ENCODE measurements at regions not wholly inside any gene's neighbourhood (a gene's known extent, or its start where the extent isn't known, plus 50 kb on each side); places are given as distances from the start of the nearest gene placed in this dataset.

DNA sequence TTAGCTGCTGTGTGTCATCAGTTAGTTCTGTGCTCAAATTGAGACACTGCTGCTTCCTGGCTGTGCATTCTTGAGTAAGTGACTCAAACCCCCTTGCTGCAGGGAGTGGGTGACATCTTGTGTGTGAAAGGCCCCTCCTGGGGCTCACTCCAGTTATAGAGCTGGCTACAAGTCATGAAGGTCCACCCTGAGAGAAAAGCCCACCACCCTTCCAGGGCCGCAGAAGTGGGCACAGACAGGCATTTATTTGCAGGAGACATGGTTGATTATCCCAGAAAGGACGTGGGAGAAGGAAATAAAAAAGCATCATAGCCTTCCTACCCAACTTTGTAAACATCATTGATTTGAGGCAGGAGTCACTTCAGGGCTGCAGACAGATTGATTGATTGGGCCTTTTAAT, 550.6 kb downstream of the MATN1 start:
- Histone ChIP-seq H3K9me3 (ENCODE audit: control insufficient read depth in 4 of 4, low read length in 3 of 4) (peaks cover 0 to 2% (median 0%) of the 10 kb centered on the region in 4 donors), H3K27ac (ENCODE audit: low read depth in 1 of 2, low read length in 2 of 2) (no peak overlapping the region), H3K27me3 (ENCODE audit: control insufficient read depth in 4 of 4, insufficient read depth in 4 of 4, low read length in 3 of 4) (peaks cover 0 to 2% (median 0%) of the 10 kb centered on the region in 4 donors), H3K4me1 (ENCODE audit: control insufficient read depth in 4 of 4, insufficient read depth in 4 of 4, low read length in 3 of 4) (no peaks in the 10 kb centered on the region), H3K4me3 (ENCODE audit: low read depth in 1 of 3, low read length in 3 of 3) (no peak overlapping the region), H3K9ac (ENCODE audit: low read depth in 1 of 2, low read length in 2 of 2) (no peak overlapping the region), H3K36me3 (ENCODE audit: control insufficient read depth in 4 of 4, insufficient read depth in 3 of 4, low read depth in 1 of 4, low read length in 3 of 4) (no peaks in the 10 kb centered on the region)
- TF ChIP-seq RXRA (IDR thresholded peaks at IDR 0.05): no peak
- no peak for TF ChIP-seq FOXA1 (IDR thresholded peaks at IDR 0.05)
- TF ChIP-seq TAF1 (conservative IDR thresholded peaks at IDR 0.05): no peak
- TF ChIP-seq, protein P1, sequence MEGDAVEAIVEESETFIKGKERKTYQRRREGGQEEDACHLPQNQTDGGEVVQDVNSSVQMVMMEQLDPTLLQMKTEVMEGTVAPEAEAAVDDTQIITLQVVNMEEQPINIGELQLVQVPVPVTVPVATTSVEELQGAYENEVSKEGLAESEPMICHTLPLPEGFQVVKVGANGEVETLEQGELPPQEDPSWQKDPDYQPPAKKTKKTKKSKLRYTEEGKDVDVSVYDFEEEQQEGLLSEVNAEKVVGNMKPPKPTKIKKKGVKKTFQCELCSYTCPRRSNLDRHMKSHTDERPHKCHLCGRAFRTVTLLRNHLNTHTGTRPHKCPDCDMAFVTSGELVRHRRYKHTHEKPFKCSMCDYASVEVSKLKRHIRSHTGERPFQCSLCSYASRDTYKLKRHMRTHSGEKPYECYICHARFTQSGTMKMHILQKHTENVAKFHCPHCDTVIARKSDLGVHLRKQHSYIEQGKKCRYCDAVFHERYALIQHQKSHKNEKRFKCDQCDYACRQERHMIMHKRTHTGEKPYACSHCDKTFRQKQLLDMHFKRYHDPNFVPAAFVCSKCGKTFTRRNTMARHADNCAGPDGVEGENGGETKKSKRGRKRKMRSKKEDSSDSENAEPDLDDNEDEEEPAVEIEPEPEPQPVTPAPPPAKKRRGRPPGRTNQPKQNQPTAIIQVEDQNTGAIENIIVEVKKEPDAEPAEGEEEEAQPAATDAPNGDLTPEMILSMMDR (IDR thresholded peaks at IDR 0.05; ENCODE audit: low read depth, low read length, missing input control): no peak
- TF ChIP-seq, protein P2, sequence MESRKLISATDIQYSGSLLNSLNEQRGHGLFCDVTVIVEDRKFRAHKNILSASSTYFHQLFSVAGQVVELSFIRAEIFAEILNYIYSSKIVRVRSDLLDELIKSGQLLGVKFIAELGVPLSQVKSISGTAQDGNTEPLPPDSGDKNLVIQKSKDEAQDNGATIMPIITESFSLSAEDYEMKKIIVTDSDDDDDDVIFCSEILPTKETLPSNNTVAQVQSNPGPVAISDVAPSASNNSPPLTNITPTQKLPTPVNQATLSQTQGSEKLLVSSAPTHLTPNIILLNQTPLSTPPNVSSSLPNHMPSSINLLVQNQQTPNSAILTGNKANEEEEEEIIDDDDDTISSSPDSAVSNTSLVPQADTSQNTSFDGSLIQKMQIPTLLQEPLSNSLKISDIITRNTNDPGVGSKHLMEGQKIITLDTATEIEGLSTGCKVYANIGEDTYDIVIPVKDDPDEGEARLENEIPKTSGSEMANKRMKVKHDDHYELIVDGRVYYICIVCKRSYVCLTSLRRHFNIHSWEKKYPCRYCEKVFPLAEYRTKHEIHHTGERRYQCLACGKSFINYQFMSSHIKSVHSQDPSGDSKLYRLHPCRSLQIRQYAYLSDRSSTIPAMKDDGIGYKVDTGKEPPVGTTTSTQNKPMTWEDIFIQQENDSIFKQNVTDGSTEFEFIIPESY (IDR thresholded peaks at IDR 0.05): no peak
- no peak for TF ChIP-seq FOXA2 (IDR thresholded peaks at IDR 0.05)
- TF ChIP-seq, protein P3, sequence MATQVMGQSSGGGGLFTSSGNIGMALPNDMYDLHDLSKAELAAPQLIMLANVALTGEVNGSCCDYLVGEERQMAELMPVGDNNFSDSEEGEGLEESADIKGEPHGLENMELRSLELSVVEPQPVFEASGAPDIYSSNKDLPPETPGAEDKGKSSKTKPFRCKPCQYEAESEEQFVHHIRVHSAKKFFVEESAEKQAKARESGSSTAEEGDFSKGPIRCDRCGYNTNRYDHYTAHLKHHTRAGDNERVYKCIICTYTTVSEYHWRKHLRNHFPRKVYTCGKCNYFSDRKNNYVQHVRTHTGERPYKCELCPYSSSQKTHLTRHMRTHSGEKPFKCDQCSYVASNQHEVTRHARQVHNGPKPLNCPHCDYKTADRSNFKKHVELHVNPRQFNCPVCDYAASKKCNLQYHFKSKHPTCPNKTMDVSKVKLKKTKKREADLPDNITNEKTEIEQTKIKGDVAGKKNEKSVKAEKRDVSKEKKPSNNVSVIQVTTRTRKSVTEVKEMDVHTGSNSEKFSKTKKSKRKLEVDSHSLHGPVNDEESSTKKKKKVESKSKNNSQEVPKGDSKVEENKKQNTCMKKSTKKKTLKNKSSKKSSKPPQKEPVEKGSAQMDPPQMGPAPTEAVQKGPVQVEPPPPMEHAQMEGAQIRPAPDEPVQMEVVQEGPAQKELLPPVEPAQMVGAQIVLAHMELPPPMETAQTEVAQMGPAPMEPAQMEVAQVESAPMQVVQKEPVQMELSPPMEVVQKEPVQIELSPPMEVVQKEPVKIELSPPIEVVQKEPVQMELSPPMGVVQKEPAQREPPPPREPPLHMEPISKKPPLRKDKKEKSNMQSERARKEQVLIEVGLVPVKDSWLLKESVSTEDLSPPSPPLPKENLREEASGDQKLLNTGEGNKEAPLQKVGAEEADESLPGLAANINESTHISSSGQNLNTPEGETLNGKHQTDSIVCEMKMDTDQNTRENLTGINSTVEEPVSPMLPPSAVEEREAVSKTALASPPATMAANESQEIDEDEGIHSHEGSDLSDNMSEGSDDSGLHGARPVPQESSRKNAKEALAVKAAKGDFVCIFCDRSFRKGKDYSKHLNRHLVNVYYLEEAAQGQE (IDR thresholded peaks at IDR 0.05): no peak
- WGBS: 80% methylated on average over 2 of the region's 2 CpGs
- DNase-seq (ENCODE audit: low spot score): no peak

DNA sequence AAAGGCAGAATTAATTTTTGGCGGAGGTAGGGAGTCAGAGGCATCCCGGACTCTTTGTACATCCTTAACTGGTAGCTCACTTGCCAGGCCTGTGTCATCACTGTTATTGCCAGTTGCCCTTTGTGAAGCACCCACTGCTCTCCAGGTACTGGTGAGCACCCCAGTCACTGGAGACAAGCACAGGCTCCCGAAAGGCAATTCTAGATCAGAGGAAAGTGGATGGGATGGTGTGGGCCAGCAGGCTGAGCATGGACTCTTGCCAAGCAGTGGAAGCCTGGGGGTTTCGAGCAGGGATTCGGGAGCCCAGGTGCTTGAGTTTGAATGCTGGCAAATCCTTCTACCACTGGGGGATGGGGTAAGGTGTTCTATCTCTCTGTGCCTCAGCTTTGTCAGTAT, 551.1 kb downstream of the MATN1 start:
- TF ChIP-seq HNF4G (IDR thresholded peaks at IDR 0.05) (no peak), GABPA (IDR thresholded peaks at IDR 0.05 in 1 of 2, conservative IDR thresholded peaks at IDR 0.05 in 1 of 2) (no peak), JUND (IDR thresholded peaks at IDR 0.05) (no peak), FOXA2 (IDR thresholded peaks at IDR 0.05) (no peak), SP1 (IDR thresholded peaks at IDR 0.05) (no peak), EGR1 (IDR thresholded peaks at IDR 0.05; ENCODE audit: low read depth in 2 of 2) (no peak)
- TF ChIP-seq, protein P2 (IDR thresholded peaks at IDR 0.05): no peak
- TF ChIP-seq, protein P4, sequence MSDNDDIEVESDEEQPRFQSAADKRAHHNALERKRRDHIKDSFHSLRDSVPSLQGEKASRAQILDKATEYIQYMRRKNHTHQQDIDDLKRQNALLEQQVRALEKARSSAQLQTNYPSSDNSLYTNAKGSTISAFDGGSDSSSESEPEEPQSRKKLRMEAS (IDR thresholded peaks at IDR 0.05): no peak
- TF ChIP-seq, protein P5, sequence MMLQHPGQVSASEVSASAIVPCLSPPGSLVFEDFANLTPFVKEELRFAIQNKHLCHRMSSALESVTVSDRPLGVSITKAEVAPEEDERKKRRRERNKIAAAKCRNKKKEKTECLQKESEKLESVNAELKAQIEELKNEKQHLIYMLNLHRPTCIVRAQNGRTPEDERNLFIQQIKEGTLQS (IDR thresholded peaks at IDR 0.05): no peak
- H3K36me3 ChIP-seq (ENCODE audit: control insufficient read depth in 4 of 4, insufficient read depth in 3 of 4, low read depth in 1 of 4, low read length in 3 of 4): no peaks in the 10 kb centered on the region
- H3K27me3 ChIP-seq (ENCODE audit: control insufficient read depth in 4 of 4, insufficient read depth in 4 of 4, low read length in 3 of 4): peaks cover 0 to 2% (median 0%) of the 10 kb centered on the region in 4 donors
- no peak overlapping the region for H3K4me3 ChIP-seq (ENCODE audit: low read depth in 1 of 3, low read length in 3 of 3)
- no peaks in the 10 kb centered on the region for H3K4me1 ChIP-seq (ENCODE audit: control insufficient read depth in 4 of 4, insufficient read depth in 4 of 4, low read length in 3 of 4)
- no peak for DNase-seq (ENCODE audit: low spot score)
- 89% methylated on average over 5 of the region's 5 CpGs for WGBS
- peaks cover 0 to 2% (median 0%) of the 10 kb centered on the region in 4 donors for H3K9me3 ChIP-seq (ENCODE audit: control insufficient read depth in 4 of 4, low read length in 3 of 4)
- no peak overlapping the region for H3K9ac ChIP-seq (ENCODE audit: low read depth in 1 of 2, low read length in 2 of 2)
- no peak overlapping the region for H3K27ac ChIP-seq (ENCODE audit: low read depth in 1 of 2, low read length in 2 of 2)
